ENCODE measurements at regions not wholly inside any gene's neighbourhood (a gene's known extent, or its start where the extent isn't known, plus 50 kb on each side); places are given as distances from the start of the nearest gene placed in this dataset.

GRCh38 chr3:153252963-153253362 is 90.9 kb downstream of the RAP2B start:
- no peaks in the 10 kb centered on the region for H3K27me3 ChIP-seq (ENCODE audit: control insufficient read depth, insufficient read depth, low read length)
- DNase-seq (ENCODE audit: low read depth, low spot score) (no peak), ATAC-seq (no peak)
- no TSS peak for BruUV-seq (replicated peaks)
- intact Hi-C loops (cut with micrococcal nuclease; ENCODE audit: unreplicated experiment): no loop called here
- POLR2A ChIA-PET: no interaction called here
- H3K27ac ChIP-seq (ENCODE audit: low read length): no peak overlapping the region
- H3K9me3 ChIP-seq (ENCODE audit: control insufficient read depth, insufficient read depth, low read depth, low read length): no peaks in the 10 kb centered on the region
- H3K4me3 ChIP-seq (ENCODE audit: low read depth in 2 of 2, low read length in 2 of 2): no peak overlapping the region
- CTCF ChIA-PET: no interaction called here
- in situ Hi-C loops (cut with HindIII; ENCODE audit: low pct_unique_long_range_greater_than_20kb, low sequenced_read_pairs): no loop called here
- no peaks in the 10 kb centered on the region for H3K36me3 ChIP-seq (ENCODE audit: control insufficient read depth, insufficient read depth, low read length)
- no peaks in the 10 kb centered on the region for H3K4me1 ChIP-seq (ENCODE audit: control insufficient read depth, insufficient read depth, low read length)
- TF ChIP-seq, protein P1, sequence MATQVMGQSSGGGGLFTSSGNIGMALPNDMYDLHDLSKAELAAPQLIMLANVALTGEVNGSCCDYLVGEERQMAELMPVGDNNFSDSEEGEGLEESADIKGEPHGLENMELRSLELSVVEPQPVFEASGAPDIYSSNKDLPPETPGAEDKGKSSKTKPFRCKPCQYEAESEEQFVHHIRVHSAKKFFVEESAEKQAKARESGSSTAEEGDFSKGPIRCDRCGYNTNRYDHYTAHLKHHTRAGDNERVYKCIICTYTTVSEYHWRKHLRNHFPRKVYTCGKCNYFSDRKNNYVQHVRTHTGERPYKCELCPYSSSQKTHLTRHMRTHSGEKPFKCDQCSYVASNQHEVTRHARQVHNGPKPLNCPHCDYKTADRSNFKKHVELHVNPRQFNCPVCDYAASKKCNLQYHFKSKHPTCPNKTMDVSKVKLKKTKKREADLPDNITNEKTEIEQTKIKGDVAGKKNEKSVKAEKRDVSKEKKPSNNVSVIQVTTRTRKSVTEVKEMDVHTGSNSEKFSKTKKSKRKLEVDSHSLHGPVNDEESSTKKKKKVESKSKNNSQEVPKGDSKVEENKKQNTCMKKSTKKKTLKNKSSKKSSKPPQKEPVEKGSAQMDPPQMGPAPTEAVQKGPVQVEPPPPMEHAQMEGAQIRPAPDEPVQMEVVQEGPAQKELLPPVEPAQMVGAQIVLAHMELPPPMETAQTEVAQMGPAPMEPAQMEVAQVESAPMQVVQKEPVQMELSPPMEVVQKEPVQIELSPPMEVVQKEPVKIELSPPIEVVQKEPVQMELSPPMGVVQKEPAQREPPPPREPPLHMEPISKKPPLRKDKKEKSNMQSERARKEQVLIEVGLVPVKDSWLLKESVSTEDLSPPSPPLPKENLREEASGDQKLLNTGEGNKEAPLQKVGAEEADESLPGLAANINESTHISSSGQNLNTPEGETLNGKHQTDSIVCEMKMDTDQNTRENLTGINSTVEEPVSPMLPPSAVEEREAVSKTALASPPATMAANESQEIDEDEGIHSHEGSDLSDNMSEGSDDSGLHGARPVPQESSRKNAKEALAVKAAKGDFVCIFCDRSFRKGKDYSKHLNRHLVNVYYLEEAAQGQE (IDR thresholded peaks at IDR 0.05; ENCODE audit: insufficient read depth in 1 of 2, low read depth in 2 of 2, low read length in 1 of 2): no peak
- no peak for TF ChIP-seq CTCF (IDR thresholded peaks at IDR 0.05)
- TF ChIP-seq SIN3A (IDR thresholded peaks at IDR 0.05; ENCODE audit: borderline replicate concordance, insufficient read depth, low read depth, low read length): no peak
- no peak for TF ChIP-seq TCF7L2 (IDR thresholded peaks at IDR 0.05; ENCODE audit: low read depth, low read length)
- no peak for TF ChIP-seq POLR2AphosphoS5 (IDR thresholded peaks at IDR 0.05; ENCODE audit: low read depth, low read length)

DNA sequence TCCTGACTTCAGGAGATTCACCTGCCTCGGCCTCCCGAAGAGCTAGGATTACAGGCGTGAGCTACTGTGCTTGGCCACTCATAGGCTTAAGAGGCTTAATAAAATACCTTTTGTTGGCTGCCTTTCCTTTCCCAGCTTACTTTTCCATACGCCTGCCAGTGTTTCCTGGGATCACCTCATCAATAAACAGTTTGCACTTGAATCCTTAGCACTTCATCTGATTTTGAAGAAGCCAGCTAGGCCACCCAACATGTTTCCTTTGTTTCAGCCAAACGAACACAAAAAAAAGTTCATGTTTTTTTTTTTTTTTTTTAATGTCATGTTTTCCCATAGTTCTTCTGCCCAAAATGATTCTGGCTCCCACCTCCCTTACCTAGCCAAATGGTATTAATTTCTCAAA is 92.3 kb downstream of the RAP2B start:
- no TSS peak for BruUV-seq (replicated peaks)
- H3K27ac ChIP-seq (ENCODE audit: low read length): no peak overlapping the region
- H3K9me3 ChIP-seq (ENCODE audit: control insufficient read depth, insufficient read depth, low read depth, low read length): no peaks in the 10 kb centered on the region
- DNase-seq (ENCODE audit: low read depth, low spot score) (no peak), ATAC-seq (no peak)
- TF ChIP-seq, protein P1 (IDR thresholded peaks at IDR 0.05; ENCODE audit: insufficient read depth in 1 of 2, low read depth in 2 of 2, low read length in 1 of 2): no peak
- no peak for TF ChIP-seq CTCF (IDR thresholded peaks at IDR 0.05)
- no peak for TF ChIP-seq SIN3A (IDR thresholded peaks at IDR 0.05; ENCODE audit: borderline replicate concordance, insufficient read depth, low read depth, low read length)
- no peak for TF ChIP-seq POLR2AphosphoS5 (IDR thresholded peaks at IDR 0.05; ENCODE audit: low read depth, low read length)
- no peak for TF ChIP-seq TCF7L2 (IDR thresholded peaks at IDR 0.05; ENCODE audit: low read depth, low read length)
- ChIA-PET CTCF (interaction anchor here (0.6 kb wide), 1 partner anchor 782 kb away, joined by 4 read pairs; no protein-coding TSS in a partner anchor), POLR2A (no interaction called here)
- no peaks in the 10 kb centered on the region for H3K4me1 ChIP-seq (ENCODE audit: control insufficient read depth, insufficient read depth, low read length)
- no peak overlapping the region for H3K4me3 ChIP-seq (ENCODE audit: low read depth in 2 of 2, low read length in 2 of 2)
- in situ Hi-C loops (cut with HindIII; ENCODE audit: low pct_unique_long_range_greater_than_20kb, low sequenced_read_pairs) (no loop called here), intact Hi-C loops (cut with micrococcal nuclease; ENCODE audit: unreplicated experiment) (no loop called here)
- H3K27me3 ChIP-seq (ENCODE audit: control insufficient read depth, insufficient read depth, low read length): no peaks in the 10 kb centered on the region
- no peaks in the 10 kb centered on the region for H3K36me3 ChIP-seq (ENCODE audit: control insufficient read depth, insufficient read depth, low read length)

Data from Panc1 (cell line).